ENCODE measurements at regions not wholly inside any gene's neighbourhood (a gene's known extent, or its start where the extent isn't known, plus 50 kb on each side); places are given as distances from the start of the nearest gene placed in this dataset.
"Not testable (repeated sequence)": the region's sequence is repeated elsewhere in the genome, so short reads cannot be mapped to it uniquely, and the experiment has no call there.

DNA sequence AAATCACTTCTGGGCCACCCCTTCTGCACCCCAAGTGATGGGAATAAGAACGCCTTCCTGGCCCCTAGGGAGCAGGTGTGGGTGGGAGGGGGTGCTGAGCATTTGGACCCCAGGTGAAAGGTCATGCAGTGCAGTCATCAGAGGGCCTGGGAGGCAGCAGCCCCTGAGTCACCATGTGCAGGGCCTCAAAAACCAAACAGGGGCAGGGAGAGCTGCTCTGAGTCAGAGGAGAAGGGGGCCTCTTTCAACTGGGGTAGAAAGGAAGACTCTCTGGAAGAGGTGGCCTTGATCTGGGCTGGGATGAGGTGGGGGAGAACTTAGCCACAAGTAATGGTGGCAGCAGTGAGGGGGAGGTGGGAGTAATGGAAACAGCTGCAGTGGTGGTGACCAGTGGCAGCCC, 164.3 kb downstream of the BUB3 start:
- no peak for DNase-seq (ENCODE audit: low spot score)

GRCh38 chr10:123320091-123320490, 165.9 kb downstream of the BUB3 start:
- no peak for DNase-seq (ENCODE audit: low spot score)

GRCh38 chr10:123323884-123324283, 169.7 kb downstream of the BUB3 start:
- DNase-seq (ENCODE audit: low spot score): no peak

DNA sequence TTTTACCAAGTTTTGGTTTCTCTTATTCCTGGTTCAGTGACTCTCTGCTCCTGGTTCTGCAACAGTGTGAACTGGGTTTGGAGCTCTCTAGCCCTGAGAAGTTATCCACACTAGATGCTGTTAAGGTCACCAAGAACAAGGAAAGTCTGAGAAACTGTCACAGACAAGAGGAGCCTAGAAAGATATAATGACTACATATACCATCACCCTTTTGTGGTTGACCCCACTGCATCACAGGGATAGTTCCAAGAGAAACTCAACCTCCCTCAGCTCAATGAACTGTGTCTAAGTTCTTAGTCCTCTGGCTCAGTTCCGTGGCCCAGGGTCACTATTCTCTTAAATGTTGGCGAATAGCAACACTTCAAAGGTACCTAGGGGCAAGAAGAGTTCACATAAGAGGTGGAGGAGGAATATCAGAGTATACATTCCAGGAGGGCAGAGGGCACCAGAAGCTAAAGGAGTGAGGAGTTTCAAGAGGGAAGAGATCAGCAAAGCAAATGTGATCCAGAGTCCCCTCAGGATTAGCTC, 171.5 kb downstream of the BUB3 start:
- DNase-seq (ENCODE audit: low spot score): no peak

DNA sequence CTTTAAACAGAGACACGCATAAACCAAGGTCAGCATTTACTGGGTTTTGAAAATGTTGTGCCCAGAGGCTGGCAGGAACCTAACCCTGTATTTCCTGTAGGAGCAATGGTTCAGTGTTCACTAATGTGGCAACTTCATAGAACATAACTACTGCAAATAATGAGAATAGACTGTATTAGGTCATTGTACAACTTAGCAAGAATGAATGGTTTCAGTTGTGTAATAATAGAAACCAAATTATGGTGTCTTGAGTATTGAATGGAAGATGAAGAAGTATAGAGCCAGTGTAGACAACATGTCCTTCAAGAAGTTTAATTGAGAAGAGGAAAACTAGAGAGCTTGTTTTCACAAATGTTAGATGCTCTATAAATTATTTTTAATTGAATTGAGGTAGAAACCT, 172.5 kb downstream of the BUB3 start:
- no peak for DNase-seq (ENCODE audit: low spot score)

DNA sequence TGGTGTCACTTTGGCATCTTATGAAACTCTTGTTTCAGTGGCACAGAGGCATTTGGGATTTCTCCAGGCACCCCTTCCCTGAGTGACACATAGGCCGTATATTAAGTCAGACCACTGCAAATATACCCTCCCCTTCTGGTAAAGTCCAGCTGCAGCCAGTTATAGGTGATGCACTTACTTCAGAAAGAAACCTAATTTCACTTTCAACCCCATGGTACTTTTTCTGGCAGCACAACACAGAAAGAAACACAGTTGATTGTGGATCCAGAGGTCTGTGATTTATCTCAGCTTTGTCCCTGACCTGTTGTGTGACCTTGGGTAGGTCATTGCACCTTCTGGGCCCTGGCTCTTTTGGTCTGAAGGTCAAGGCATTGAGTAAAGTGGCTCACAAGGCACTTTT, 173.2 kb downstream of the BUB3 start:
- no peak for DNase-seq (ENCODE audit: low spot score)

DNA sequence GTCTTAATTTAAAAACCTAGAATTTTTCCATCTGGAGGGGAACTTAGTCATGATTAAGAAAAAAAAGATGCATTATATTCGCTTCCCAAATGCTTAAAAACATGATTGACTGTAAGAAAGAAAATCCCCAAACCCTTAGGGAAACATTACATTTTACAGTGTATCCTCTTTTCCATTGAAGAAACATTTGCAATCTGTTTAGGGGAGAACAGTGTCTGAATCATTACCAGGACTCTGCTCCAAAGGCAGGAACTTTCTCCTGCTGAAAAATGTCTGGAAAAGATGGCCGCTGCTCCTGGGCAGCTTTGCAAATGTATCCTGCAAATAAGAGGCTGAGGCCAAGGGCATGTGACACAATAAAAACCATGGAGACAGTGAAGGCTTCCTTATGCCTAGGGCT, 173.7 kb downstream of the BUB3 start:
- no peak for DNase-seq (ENCODE audit: low spot score)

- no peak for DNase-seq (ENCODE audit: low spot score)
Measured at GRCh38 chr10:123331438-123331837, 177.2 kb downstream of the BUB3 start.

GRCh38 chr10:123346581-123346980, 192.4 kb downstream of the BUB3 start:
- no peak for DNase-seq (ENCODE audit: low spot score)

GRCh38 chr10:123348691-123349572, 194.7 kb downstream of the BUB3 start:
- no peak for DNase-seq (ENCODE audit: low spot score)

DNA sequence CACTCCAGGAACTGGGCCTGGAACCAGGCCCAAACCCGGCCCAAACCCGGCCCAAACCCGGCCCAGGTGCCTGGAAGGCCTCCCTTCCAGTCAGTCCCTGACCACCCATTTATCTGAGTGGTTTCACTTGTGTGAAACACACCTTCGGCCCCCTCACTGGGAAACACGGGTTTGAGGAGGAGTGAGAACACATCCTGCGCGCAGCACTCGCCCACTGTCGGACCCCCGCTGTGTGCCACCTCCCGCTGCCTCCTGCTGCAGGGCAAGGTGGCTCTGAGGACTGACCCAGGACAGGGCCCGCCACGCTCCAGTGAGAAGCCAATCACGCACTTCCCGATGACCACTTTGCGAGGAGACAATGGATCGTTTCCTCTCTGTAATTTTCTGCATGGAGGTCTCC, 197.5 kb downstream of the BUB3 start:
- no peak for DNase-seq (ENCODE audit: low spot score)

DNA sequence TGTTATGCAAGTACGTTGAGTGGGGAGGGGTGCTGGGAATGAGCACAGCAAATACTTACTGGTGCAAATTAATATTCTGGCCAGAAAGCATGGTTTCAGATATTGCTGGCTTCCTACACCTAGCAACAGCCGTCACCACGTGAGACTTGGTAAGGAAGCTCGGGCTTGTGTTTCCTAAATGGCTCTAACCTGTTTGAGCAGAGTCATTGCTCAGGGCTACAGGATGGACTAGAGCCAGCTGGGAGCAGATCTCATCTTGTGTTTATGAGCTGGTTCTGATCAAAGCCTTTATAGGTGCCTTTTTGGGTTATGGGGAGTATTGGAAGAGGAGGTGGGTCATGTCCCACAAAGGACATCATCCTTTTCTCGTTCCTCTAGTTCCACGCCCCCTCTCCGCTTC, 200.3 kb downstream of the BUB3 start:
- DNase-seq (ENCODE audit: low spot score): no peak

DNA sequence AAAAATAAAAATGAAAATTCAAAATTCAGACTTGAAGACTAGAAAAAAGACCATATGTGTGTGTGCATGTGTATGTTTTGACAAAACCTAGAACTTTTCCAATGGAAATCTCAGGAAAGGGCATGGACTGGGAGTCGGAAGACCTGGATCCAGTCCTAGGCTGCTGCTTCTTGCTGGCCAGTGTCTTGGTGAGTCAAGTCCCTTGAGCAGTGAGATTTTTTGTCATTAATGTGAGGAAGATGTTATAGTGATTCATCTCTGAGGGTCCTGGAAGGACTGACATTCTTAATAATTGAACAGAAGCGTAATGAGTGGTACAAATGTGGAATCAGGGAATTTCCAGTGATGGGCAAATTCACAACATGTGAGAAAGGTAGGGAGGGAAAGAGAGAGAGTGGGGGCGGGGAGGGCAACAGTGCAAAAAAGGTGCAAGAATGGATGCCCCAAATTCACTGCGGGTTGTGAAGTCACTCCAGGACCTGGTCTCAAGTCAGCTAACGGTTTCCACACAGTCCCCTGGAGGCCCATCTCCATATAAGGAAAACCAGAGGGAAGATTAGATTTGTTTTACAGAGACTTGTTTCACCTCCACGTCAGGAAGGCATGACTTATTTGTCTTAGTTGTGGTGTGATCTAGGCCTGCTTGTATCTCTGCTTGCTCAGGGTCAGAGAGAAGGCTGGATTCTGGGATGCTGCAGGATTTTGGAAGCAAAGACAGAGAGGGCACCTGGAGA, 201.7 kb downstream of the BUB3 start:
- DNase-seq (ENCODE audit: low spot score): no peak

- no peak for DNase-seq (ENCODE audit: low spot score)
Measured at GRCh38 chr10:123356799-123357198, 202.6 kb downstream of the BUB3 start.

DNA sequence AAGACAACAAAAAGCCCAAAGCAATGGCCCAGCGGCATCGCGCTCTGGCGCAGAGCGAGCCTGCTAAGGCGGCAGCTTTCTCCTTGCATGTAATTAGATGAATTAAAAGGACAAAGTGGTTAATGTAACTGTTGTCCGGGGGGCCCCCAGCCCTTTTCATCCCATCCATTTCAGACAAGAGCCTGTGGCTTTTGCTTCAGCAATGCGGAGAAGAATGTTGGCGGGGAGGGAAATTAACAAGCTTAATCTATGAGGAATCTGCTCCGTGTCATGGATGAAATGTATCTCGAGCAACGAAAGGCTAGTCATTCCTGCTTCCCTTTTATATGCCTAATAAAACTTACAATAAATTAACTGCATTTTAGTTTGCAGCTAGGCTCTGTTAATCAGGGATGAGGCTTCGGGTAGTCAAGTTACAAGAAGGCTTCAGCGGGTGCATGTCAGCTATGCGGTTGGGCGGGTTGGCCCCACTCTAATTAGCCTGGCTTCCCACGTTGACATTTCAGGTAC, 203.3 kb downstream of the BUB3 start:
- no peak for DNase-seq (ENCODE audit: low spot score)

DNA sequence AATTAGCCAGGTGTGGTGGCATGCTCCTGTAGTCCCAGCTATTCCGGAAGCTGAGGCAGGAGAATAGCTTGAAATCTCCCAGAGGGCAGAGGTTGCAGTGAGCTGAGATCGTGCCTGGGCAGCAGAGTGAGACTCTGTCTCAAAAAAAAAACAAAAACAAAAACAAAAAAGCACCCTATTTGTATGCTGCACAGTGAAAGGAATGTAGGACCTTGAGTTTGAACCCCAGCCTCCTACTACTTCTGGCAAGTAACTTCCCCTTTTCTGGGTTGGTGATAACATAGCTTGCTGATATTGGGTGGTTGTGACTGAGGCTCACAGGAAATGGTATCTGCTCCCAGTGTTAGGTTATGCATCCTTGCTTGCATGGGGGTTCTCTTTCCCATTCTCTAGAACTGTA, 205.3 kb downstream of the BUB3 start:
- DNase-seq (ENCODE audit: low spot score): no peak

- DNase-seq (ENCODE audit: low spot score): no peak
Measured at GRCh38 chr10:123361832-123362231, 207.6 kb downstream of the BUB3 start.

DNA sequence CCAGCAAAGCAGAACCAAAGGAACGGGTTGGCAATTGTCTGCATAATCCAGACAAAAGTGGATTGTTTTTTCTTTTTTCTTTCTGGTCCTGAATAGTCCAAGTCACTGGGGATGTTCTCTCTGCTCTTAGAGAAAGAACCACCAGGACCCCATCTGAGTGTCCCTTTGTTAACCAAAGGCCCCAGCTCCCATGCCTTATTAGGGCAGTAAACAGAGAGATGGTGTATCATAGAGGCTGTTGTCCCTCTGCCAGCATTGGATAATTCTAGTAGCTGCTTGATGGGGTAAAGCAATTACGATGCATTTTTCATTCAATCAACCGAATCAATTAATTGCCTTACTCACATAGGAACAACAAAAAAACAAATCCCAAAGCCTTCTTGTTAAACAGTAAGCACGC, 213.0 kb downstream of the BUB3 start:
- no peak for DNase-seq (ENCODE audit: low spot score)

DNA sequence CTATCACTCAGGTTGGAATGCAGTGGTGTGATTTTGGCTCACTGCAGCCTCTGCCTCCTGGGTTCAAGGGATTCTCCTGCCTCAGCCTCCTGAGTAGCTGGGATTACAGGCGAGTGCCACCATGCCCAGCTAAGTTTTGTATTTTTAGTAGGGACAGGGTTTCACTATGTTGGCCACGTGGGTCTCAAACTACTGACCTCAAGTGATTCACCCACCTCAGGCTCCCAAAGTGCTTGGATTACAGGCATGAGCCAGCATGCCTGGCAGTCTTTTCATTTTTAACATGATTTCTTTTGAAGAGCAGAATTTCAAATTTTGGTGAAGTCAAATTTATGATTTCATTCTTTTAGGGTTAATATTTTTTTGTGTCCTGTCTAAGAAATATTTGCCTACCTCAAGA, 217.4 kb downstream of the BUB3 start:
- DNase-seq (ENCODE audit: low spot score): not testable (repeated sequence)

GRCh38 chr10:123373591-123373990, 219.4 kb downstream of the BUB3 start:
- DNase-seq (ENCODE audit: low spot score): no peak

DNA sequence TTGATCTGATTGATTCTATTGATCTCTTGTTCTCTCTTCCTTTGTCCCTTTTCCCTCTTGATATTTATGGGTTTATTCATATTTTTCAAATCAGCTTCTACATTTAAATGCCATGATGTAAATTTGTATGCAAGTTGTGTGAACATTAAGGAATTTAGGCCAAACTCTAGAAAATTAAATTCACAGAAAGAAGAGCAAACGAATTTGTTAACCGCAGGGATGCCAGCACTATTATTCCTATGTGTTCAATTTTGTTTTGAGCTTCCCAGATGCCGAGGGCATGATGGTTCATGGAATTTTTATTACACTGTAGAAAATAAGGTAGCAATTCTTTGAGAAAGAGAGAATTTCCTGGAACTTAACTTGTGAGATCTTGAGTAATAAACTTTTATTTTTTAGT, 220.9 kb downstream of the BUB3 start:
- no peak for DNase-seq (ENCODE audit: low spot score)

DNA sequence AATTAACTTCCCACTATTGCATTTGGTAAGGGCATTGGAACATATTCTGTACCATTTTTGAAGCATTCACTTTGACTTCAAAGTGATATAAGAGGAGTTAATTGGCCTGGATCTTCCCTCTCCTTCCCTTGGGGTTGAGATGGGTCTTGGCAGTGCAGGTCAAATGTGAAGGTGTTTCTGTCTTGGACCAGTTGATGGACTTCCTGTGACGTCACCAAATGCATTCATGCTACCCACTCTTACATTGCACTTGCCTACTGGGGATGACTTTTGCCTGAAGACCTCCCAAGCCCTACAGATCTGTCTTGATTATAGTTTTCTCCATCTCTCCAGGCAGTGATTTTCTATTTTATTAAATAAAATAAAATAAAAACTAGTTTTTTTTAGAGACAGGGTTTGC, 221.5 kb downstream of the BUB3 start:
- DNase-seq (ENCODE audit: low spot score): no peak

- DNase-seq (ENCODE audit: low spot score): no peak
Measured at GRCh38 chr10:123377883-123378282, 223.7 kb downstream of the BUB3 start.
